DMS53 treated with DMSO at 0.1 percent for 48 hours (cell line): ENCODE measurements at regions not wholly inside any gene's neighbourhood (a gene's known extent, or its start where the extent isn't known, plus 50 kb on each side); places are given as distances from the start of the nearest gene placed in this dataset.
A peak's percentile ranks its signal among the peaks of the same experiment; 100 is the strongest.
"Not testable (repeated sequence)": the region's sequence is repeated elsewhere in the genome, so short reads cannot be mapped to it uniquely, and the experiment has no call there.

ENCODE experiments used
- DNase-seq: peaks from one replicate; lab custom pipeline; 2025; ENCODE audit not compliant: unreplicated experiment; lab: John Stamatoyannopoulos, UW

- no peak for DNase-seq
Observed at GRCh38 chr21:43291347-43291950, 122.6 kb downstream of the CRYAA start.

DNA sequence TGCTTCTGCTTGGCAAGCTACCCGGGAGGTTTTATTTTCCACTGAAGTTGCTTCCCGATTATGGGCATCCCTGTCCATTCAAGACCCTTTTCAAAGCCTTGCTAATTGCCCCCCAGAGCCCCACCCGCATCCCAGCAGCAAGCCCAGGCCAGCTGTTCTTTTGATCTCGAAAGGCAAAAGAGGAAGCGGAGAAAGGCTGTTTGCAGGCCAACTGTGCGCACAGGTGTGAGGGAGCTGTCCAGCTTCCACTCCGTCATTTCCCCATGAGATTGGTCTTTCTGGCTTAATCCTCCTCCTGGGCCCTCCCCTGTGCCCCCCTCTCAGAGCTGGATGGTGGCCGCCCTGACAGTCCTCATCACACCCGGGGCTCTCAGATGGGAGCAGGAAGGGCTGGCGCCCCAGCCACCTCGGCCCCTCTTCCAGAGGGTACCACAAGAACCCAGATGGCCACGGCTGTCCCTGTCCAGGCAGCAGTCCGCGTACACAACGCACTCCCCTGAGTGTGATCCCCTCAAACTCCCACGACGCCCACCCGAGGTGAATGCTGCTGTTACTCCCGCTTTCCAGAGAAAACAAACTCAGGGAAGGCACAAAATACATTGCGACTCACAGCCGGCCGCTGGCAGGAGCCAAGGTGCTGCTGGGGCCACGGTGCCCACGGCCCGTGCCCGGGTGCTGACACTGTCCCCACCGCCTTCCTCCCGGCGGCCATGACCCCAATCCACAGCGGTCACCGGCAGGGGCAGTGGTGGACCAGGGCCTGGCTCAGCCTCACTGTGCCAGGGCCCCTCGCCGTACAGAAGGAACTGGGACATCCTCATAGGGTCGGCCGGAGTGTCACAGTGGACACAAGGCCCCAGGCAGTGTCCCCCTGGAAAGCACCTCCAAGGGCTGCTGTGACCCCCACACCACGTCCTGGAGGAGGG lies 121.9 kb downstream of the CRYAA start:
- no peak for DNase-seq

- DNase-seq: no peak
Observed at GRCh38 chr21:43289966-43290365, 121.2 kb downstream of the CRYAA start.

DNA sequence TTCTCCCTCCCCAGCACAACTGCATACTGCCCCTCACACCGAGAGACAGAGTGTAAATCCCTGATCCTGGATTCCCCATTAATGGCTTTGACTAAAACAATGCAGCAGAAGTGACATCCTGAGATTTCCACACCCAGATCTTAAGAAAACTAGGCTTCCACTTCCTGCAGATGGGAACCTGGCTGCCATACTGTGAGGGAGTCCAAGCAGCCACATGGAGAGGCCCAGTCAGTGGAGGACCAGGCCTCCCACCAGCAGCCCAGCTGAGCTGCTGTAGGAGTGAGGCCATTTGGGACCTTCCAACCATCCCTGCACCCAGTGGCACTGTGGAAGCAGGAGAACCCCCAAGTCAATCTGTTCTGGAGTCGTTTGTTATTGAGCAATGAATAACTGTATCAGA lies 120.6 kb downstream of the CRYAA start:
- no peak for DNase-seq

- no peak for DNase-seq
Observed at GRCh38 chr21:43287795-43288755, 119.3 kb downstream of the CRYAA start.

GRCh38 chr21:43287111-43287760 lies 118.4 kb downstream of the CRYAA start:
- DNase-seq: peak; percentile 94

DNA sequence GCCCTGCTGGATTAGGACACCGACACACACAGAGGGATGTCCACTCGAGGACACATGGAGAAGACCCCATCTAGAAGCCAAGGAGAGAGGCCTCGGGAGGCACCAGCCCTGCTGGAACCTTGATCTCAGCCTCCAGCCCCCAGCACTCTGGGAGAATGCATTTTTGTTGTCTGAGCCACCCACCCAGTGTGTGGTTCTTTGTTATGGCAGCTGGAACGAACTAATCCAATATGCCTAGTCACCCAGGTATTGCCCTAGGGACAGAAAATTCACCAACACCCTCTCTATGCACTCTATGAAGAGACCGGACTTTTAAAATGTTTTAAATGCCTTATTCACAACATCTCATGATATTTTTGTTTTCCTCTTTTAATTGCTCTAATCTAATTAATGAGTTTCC lies 117.4 kb downstream of the CRYAA start:
- DNase-seq: no peak

GRCh38 chr21:43284700-43285099 lies 115.9 kb downstream of the CRYAA start:
- no peak for DNase-seq

DNA sequence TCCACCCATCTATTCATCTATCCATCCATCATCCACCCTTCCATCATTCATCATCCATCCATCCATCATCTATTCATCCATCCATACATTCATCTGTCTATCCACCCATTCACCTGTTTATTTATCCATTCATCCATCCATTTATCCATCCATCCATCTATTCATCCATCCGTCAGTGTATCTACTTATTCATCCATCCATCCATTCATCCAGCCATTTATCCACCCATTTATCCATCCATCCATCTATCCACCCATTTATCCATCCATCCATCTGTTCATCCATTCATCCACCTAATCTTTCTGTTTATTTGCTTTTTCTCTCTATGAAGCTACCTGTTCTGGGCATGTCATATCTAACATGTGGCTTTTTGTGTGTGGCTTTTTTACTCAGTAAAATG lies 115.4 kb downstream of the CRYAA start:
- DNase-seq: no peak

- not testable (repeated sequence) for DNase-seq
Observed at GRCh38 chr21:43283925-43284221, 115.1 kb downstream of the CRYAA start.

DNA sequence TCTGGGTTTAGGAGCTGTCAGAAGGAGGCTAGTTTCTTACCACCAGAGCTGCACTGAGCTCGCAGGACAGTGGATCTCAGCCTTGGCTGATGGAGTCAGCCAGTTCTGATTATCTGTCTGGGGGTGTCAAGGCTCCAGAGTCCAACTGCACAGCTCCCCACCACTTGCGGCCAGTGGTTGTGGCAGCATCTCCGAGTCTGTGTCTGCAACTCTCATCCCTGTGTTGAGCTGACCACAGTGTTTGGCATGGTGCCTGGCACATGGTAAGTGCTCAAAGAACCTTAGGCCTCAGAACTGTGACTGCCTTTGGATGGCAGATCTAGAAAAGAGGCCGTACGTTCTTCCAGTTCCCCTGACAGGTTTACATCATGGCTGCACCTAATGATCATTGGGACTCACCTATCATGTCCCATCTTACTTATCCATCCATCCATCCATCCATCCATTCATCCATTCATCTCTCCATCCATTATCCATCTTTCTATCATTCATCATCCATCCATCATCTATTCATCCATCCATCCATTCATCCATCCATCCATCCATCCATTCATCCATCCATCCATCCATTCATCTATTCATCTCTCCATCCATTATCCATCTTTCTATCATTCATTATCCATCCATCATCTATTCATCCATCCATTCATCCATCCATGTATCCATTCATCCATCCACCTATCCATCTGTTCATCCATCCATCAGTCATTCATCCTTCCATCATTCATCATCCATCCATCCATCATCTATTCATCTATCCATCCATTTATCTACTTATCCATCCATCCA lies 114.5 kb downstream of the CRYAA start:
- DNase-seq: no peak

GRCh38 chr21:43282358-43283120 lies 113.7 kb downstream of the CRYAA start:
- no peak for DNase-seq

GRCh38 chr21:43281661-43282357 lies 113.0 kb downstream of the CRYAA start:
- no peak for DNase-seq

GRCh38 chr21:43280949-43281633 lies 112.3 kb downstream of the CRYAA start:
- DNase-seq: no peak

DNA sequence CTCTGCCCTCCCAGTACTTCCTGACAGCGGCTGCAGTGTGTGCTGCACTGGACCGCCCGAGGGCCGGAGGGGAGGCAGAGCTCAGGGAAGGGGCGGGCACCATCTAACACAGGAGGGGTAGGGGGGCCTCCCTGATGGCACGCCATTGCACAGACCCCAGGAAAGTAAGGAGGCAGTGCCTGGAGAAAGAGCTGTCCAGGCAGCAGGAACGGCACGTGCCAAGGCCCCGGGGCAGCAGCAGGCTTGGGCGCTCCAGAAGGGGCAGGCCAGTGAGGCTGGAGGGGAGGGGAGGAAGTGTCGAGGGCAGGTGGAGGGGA lies 110.7 kb downstream of the CRYAA start:
- no peak for DNase-seq

- DNase-seq: no peak
Observed at GRCh38 chr21:43278766-43279577, 110.2 kb downstream of the CRYAA start.

- no peak for DNase-seq
Observed at GRCh38 chr21:43278359-43278758, 109.6 kb downstream of the CRYAA start.
